OCI-LY7 (cell line): ENCODE measurements at regions not wholly inside any gene's neighbourhood (a gene's known extent, or its start where the extent isn't known, plus 50 kb on each side); places are given as distances from the start of the nearest gene placed in this dataset.

ENCODE experiments used
- EZH2phosphoT487 ChIP-seq: fragments of 200-600 bp; sonication (generic); IDR thresholded peaks from 2 replicates; pipeline ENCODE4 v1.6.1; 2018; ENCODE audit warnings: low read depth, borderline replicate concordance, mild to moderate bottlenecking, mixed run types, antibody characterized with exemption, low read length, moderate library complexity, mixed read lengths
- TF ChIP-seq, protein P1 (sequence below): fragments of 200-600 bp; sonication (generic); conservative IDR thresholded peaks from 2 replicates; pipeline ENCODE4 v1.5.1; 2014; ENCODE audit warnings: mild to moderate bottlenecking, antibody characterized with exemption, low read length, moderate library complexity, mixed read lengths

- TF ChIP-seq, protein P1, sequence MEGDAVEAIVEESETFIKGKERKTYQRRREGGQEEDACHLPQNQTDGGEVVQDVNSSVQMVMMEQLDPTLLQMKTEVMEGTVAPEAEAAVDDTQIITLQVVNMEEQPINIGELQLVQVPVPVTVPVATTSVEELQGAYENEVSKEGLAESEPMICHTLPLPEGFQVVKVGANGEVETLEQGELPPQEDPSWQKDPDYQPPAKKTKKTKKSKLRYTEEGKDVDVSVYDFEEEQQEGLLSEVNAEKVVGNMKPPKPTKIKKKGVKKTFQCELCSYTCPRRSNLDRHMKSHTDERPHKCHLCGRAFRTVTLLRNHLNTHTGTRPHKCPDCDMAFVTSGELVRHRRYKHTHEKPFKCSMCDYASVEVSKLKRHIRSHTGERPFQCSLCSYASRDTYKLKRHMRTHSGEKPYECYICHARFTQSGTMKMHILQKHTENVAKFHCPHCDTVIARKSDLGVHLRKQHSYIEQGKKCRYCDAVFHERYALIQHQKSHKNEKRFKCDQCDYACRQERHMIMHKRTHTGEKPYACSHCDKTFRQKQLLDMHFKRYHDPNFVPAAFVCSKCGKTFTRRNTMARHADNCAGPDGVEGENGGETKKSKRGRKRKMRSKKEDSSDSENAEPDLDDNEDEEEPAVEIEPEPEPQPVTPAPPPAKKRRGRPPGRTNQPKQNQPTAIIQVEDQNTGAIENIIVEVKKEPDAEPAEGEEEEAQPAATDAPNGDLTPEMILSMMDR: no peak
- TF ChIP-seq EZH2phosphoT487: no peak
Observed at GRCh38 chr2:104358122-104358521, 495.8 kb upstream of the POU3F3 start.
